ENCODE measurements at regions not wholly inside any gene's neighbourhood (a gene's known extent, or its start where the extent isn't known, plus 50 kb on each side); places are given as distances from the start of the nearest gene placed in this dataset.
"Not testable (repeated sequence)": the region's sequence is repeated elsewhere in the genome, so short reads cannot be mapped to it uniquely, and the experiment has no call there.

DNA sequence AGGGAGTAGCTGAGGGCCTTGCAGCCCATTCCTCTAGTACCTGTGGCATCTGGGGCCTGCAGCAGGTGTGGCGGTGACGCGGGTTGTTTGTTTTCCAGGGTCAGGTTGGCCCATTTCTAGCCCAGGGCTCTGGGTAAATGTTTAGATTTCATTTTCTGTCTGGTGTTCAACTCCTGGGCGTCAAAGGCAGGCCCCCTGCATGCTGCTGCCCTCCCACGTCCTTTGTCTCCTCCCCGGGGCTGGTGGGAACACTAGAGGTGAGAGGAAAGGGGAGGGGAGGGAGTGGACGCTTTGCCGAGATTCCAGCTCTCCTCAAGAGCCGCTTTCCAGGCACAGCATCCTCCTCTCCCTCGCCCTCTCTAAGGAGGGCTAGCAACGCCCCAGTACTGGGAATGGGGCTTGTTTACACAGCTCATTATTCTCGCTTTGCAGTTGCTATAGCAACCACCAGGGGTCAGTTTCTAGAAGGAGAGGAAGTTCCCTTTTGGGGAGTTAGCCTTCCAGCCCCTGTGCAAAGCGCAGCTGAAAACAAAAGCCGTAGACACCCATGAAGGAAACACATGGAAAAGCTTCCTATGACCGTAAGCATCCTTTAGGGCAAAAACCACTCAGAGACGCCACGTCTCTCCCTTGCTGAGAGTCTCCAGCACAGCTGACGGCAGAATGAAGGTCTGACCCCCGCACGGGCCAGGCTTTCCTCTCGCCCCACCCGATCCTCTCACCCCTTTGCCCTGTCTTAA is 170.6 kb downstream of the LY86 start:
- ChIA-PET CTCF (interaction anchor here (0.6 to 2.0 kb wide), 24 partner anchors 9 to 516 kb away, joined by 3 to 11 read pairs (median 4); no protein-coding TSS in a partner anchor), POLR2A (no interaction called here)
- peak overlapping the region; percentile 20 for H3K4me3 ChIP-seq (ENCODE audit: low read depth, low read length)
- TF ChIP-seq, protein P1, sequence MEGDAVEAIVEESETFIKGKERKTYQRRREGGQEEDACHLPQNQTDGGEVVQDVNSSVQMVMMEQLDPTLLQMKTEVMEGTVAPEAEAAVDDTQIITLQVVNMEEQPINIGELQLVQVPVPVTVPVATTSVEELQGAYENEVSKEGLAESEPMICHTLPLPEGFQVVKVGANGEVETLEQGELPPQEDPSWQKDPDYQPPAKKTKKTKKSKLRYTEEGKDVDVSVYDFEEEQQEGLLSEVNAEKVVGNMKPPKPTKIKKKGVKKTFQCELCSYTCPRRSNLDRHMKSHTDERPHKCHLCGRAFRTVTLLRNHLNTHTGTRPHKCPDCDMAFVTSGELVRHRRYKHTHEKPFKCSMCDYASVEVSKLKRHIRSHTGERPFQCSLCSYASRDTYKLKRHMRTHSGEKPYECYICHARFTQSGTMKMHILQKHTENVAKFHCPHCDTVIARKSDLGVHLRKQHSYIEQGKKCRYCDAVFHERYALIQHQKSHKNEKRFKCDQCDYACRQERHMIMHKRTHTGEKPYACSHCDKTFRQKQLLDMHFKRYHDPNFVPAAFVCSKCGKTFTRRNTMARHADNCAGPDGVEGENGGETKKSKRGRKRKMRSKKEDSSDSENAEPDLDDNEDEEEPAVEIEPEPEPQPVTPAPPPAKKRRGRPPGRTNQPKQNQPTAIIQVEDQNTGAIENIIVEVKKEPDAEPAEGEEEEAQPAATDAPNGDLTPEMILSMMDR (IDR thresholded peaks at IDR 0.05; ENCODE audit: insufficient read depth, low read length, missing control alignments): peak; percentile 54
- DNase-seq (ENCODE audit: low read depth, low spot score): no peak

DNA sequence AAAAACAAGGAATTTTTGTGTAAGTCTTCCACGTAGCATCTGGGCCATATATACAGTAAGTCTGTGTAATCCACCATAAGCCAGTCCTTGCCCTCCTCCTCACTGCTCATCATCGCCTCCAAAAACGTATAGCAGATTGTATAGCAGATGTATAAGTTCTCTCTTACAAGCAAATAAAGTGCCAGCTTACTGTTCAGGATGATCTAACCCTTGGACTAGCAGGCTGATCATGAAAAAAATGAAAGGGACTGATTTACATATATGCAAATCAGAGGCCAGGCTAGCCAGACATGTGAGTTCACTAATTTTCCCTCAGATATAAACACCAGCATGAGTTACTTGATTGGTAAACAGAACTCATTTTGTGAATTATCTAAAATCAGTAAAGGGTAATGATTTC is 171.5 kb downstream of the LY86 start:
- POLR2A ChIA-PET: no interaction called here
- no peak overlapping the region for H3K4me3 ChIP-seq (ENCODE audit: low read depth, low read length)
- TF ChIP-seq, protein P1 (IDR thresholded peaks at IDR 0.05; ENCODE audit: insufficient read depth, low read length, missing control alignments): no peak
- CTCF ChIA-PET: interaction anchor here (1.1 to 2.0 kb wide), 8 partner anchors 8 to 515 kb away, joined by 3 to 11 read pairs (median 5); no protein-coding TSS in a partner anchor
- DNase-seq (ENCODE audit: low read depth, low spot score): no peak

DNA sequence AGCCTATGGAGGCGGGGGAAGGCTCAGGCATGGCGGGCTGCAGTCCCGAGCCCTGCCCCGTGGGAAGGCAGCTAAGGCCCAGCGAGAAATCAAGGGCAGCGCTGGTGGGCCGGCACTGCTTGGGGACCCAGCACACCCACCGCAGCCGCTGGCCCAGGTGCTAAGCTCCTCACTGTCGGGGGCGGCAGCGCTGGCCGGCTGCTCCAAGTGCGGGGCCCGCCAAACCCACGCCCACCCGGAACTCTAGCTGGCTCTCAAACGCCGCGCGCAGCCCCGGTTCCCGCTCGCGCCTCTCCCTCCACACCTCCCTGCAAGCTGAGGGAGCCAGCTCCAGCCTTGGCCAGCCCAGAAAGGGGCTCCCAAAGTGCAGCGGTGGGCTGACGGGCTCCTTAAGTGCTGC is 174.0 kb downstream of the LY86 start:
- POLR2A ChIA-PET; CTCF ChIA-PET; DNase-seq (ENCODE audit: low read depth, low spot score); H3K4me3 ChIP-seq (ENCODE audit: low read depth, low read length): not testable (repeated sequence)

DNA sequence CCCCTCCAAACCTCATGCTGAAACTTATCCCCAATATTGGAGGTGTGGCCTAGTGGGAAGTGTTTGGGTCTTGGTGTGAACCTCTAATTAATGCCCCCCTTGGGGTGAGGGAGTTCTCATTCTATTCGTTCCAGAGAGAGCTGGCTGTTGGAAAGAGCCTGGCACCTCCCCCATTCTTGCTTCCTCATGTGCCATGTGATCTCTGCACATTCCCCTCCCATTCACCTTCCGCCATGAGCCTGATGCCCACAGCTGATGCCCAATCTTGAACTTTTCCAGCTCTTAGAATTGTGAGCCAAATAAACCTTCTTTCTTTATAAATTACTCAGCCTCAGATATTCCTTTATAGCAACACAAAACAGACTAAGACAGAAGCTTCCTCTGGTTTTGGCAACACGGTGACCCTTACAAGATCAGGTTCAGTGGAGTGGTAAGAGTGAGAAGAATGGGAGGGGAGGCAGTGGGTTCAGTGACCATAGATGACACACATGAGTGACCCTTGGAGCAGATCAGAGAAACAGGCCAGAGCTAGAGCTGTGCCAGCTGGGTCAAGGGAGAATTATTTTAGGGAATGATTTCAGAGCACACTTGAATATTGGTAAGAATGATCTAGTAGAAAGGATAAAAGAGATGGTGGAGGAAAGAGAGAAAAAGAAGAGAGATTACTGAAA is 176.4 kb downstream of the LY86 start:
- CTCF ChIA-PET: no interaction called here
- POLR2A ChIA-PET: no interaction called here
- H3K4me3 ChIP-seq (ENCODE audit: low read depth, low read length): no peak overlapping the region
- DNase-seq (ENCODE audit: low read depth, low spot score): no peak
- TF ChIP-seq, protein P1 (IDR thresholded peaks at IDR 0.05; ENCODE audit: insufficient read depth, low read length, missing control alignments): no peak

DNA sequence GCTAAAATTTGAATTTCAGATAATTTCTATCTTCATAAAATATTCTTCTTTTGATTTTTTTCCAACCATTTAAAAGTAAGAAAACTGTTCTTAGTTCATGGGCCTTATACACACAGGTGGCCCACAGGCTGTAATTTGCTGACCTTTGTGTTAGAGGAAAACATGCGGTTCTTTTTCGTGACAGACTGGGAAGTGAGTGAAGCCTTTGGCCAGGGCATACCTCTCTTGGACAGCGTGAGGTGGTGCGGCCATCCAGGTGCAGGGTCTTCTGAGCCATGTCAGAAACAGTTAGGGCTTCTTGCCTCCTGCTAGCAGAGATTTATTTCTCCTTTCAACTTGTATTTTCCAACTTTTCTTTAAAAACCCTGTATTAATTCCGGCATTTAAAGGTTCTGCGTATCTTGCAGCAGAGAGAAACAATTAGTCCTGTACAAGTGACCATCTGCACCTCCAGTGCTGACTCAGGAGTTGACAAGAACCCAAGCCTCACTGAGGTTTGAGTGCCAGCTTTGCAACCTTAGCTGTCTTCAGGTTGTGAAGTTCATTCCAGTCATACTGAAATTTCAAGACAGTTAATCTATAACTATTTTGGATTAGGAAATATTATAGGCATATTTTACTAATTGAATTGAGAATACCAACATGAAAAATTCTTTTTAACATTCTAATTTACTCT is 177.8 kb downstream of the LY86 start:
- ChIA-PET CTCF (no interaction called here), POLR2A (interaction anchor here (0.7 kb wide), 1 partner anchor 24 kb away, joined by 3 read pairs; no protein-coding TSS in a partner anchor)
- H3K4me3 ChIP-seq (ENCODE audit: low read depth, low read length): no peak overlapping the region
- TF ChIP-seq, protein P1 (IDR thresholded peaks at IDR 0.05; ENCODE audit: insufficient read depth, low read length, missing control alignments): no peak
- no peak for DNase-seq (ENCODE audit: low read depth, low spot score)

DNA sequence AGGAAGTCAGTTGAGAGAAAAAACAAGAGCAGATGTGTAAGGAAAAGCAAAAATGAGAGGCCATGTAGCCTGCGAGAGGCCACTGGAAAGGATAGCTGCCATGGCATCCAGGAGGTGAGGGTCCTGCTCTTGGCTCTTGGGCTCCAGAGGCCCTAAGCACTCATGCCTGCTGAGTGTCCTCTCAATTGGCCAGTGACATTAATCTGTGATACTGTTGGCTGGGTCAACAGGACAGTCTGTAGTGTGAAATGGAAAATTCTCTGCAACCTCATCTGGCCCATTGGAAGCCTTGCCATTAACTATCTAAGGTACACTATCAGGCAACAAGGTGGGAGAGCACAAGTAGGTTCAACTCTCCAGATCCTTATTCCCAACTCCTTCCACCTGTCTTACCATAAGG is 180.9 kb downstream of the LY86 start:
- DNase-seq (ENCODE audit: low read depth, low spot score): no peak
- no peak overlapping the region for H3K4me3 ChIP-seq (ENCODE audit: low read depth, low read length)
- ChIA-PET POLR2A (interaction anchor here (0.5 kb wide), 1 partner anchor 94 kb away, joined by 3 read pairs; no protein-coding TSS in a partner anchor), CTCF (interaction anchor here (1.9 kb wide), 1 partner anchor 18 kb away, joined by 5 read pairs; no protein-coding TSS in a partner anchor)
- TF ChIP-seq, protein P1 (IDR thresholded peaks at IDR 0.05; ENCODE audit: insufficient read depth, low read length, missing control alignments): no peak

Measured in AG04449 (cell line).